Gastroesophageal sphincter (tissue), 3 donors: ENCODE measurements at regions not wholly inside any gene's neighbourhood (a gene's known extent, or its start where the extent isn't known, plus 50 kb on each side); places are given as distances from the start of the nearest gene placed in this dataset.

ENCODE experiments used
- CTCF ChIP-seq, 4 experiments: fragments of 200-600 bp in 2 of 4; fragments of 450-650 bp in 2 of 4; sonication (generic) in 1 of 4; IDR thresholded peaks; one replicate each; pipeline ENCODE4 v1.5.1; 2017 to 2019; ENCODE audit warnings: antibody characterized with exemption in 4 of 4, mild to moderate bottlenecking in 2 of 4, moderate library complexity in 2 of 4
- POLR2A ChIP-seq, 2 donors: fragments of 450-650 bp; IDR thresholded peaks; one replicate each; pipeline ENCODE4 v1.6.1; 2017; ENCODE audit warnings: antibody characterized with exemption in 2 of 2, mild to moderate bottlenecking in 2 of 2, moderate library complexity in 1 of 2

GRCh38 chr15:39269821-39270220 lies 311.1 kb upstream of the THBS1 start:
- no peak for TF ChIP-seq POLR2A (IDR thresholded peaks at IDR 0.05)
- no peak for TF ChIP-seq CTCF (IDR thresholded peaks at IDR 0.05)
